Liver (tissue), 2 donors: ENCODE measurements at regions not wholly inside any gene's neighbourhood (a gene's known extent, or its start where the extent isn't known, plus 50 kb on each side); places are given as distances from the start of the nearest gene placed in this dataset.

Experiments
- CTCF ChIP-seq: fragments of 150-350 bp; IDR thresholded peaks from 2 replicates; pipeline ENCODE4 v1.5.1; 2017; ENCODE audit warnings: improper control_type of control experiment, low read depth, low read length; ENCODE audit not compliant: missing input control
- ZBTB33 ChIP-seq: IDR thresholded peaks from 2 replicates; pipeline ENCODE4 v1.6.1; 2016; ENCODE audit warnings: antibody characterized with exemption
- donor health status: healthy.

GRCh38 chr13:70405266-70405665 lies 297.0 kb upstream of the KLHL1 start:
- no peak for TF ChIP-seq ZBTB33
- no peak for TF ChIP-seq CTCF
